ENCODE measurements at regions not wholly inside any gene's neighbourhood (a gene's known extent, or its start where the extent isn't known, plus 50 kb on each side); places are given as distances from the start of the nearest gene placed in this dataset.
"Not testable (repeated sequence)": the region's sequence is repeated elsewhere in the genome, so short reads cannot be mapped to it uniquely, and the experiment has no call there.

- no peak for DNase-seq (ENCODE audit: low read depth, low spot score)
Measured at GRCh38 chr4:174010547-174010946, 272.9 kb downstream of the FBXO8 start.

DNA sequence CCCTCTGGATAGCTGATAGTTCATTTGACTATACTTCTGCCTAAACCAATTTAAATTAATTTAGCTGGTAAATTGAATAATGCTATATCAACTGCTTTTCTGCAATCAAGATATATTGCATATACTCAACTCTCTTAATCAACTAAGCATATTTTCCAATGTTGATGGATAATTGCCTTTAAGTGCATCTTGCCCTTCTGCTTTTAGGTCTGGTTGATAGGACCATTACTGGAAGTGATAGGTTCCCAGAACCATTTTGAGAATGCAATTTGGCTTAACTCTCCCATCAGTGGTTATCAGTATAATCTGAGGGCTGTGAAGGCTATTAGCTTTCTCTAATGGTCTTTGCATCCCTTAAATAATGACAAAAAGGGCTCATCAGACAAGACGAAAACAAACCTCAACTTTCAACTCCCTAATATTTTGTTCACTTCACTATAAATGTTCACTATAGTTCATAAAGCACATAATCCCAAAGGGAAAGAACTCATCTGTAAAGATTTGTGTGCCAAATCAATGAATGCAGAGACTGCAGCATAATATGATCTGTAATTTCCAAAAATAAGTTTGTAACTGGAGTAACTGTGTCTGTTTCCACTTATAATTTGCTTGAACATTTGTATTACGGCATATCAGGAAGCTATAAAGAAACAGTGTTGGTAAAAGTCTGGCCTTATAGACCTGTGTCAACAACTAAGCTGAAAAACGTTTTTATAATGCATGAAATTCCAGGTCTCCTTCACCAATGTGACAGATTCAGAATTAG lies 273.6 kb downstream of the FBXO8 start:
- no peak for DNase-seq (ENCODE audit: low read depth, low spot score)

DNA sequence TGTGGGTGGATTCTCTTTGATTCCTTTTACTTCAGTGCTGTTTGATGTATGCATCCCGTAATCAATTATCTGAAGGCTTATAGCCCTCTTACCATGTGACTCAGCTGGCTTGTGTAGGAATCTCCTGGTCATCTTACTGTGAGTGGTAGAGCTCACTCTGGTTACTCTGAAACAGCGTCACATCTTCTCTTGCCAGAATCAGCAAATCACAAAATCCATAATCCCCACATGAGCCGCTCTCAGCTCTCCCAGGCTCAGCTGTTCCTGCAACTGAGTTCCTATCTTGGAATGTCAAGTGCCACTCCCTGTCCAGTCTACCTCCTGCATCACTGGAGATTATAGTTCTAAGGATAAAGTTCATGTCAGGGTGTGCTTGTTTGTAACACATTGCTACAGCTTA lies 278.0 kb downstream of the FBXO8 start:
- DNase-seq (ENCODE audit: low read depth, low spot score): no peak

DNA sequence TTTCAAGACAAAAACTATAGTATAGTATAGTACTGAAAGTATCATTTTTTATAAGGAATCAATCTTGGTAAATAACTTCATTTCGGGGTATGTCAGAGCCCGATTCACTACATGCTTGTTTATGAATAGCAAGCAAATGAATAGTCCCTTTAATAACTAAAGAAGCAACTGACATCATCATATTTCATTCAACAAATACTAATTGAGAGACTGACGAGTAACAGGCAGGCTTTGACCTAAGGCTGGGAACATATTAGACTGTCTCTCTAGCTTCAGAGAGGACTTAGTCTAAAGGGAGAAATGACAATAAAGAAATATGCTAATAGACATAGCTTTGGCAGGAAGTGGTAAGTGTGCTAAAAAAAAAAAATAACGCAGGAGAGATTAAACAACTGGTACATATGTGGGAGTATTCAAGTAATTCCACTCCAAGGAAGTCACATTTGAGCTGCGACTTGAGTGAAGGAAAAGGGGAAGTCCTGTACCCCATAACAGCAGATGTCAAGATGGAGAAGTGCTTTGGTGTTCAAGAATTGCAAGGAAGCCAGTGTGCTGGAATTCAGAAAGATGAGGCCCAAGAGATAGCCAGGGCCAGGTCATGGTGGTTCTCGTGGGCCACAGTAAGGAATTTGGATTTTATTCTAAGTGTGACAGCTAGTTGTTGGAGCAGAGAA lies 284.9 kb downstream of the FBXO8 start:
- DNase-seq (ENCODE audit: low read depth, low spot score): no peak

- DNase-seq (ENCODE audit: low read depth, low spot score): not testable (repeated sequence)
Measured at GRCh38 chr4:173995779-173996178, 287.7 kb downstream of the FBXO8 start.

DNA sequence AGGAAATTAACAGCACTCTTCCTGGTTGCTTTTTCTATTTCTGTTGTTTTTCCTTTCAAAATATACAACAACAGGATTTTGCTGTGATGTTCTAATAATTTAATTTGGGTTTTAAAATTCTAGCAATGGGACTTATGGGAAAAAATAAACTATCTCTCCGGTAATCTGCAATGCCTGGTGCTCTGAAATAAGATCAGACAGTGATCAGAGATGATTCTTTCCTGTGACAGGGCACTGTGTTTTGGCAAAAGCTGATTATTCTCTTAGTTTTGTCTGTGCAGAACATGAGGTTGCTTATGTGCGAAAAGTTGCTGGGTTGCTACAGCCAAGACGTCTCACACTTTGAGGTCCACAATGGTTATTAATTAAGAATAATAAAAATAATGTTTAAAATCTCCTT lies 291.7 kb downstream of the FBXO8 start:
- DNase-seq (ENCODE audit: low read depth, low spot score): no peak

GRCh38 chr4:173991316-173991715 lies 292.2 kb downstream of the FBXO8 start:
- no peak for DNase-seq (ENCODE audit: low read depth, low spot score)

GRCh38 chr4:173990869-173991210 lies 292.6 kb downstream of the FBXO8 start:
- no peak for DNase-seq (ENCODE audit: low read depth, low spot score)

DNA sequence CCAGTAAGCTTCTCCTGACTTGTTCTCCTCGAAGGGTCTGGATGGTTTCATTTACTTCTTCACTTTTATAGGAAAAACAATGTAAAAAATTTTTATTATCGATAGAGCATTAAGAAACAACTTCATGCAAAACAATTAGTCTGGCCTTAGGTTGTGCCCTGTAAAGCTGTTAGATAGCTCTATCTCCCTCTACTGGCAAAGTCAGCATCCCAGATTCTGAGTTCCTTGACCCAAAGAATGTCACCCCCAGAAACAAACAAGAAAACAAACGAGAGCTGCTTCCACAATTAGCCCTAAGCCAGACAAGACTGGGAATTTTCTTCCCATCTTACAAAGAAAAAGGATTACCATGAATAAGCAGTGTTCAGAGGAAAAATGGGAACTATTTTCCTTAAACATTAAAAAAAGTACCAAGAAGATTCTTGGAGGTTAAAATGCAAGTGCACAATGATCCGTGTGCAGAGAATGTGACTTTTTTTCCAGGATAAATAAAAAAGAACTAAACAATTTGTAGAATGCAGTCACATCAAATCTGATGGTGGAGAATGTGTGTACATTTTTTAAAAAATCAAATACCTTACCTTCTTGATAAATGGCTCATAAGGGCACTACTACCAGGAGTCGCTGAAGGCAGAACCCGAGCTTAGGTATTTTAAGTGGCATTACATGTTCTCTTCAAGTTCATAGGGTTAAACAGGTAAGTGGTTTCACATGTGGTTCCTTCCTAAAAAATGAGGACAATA lies 293.2 kb downstream of the FBXO8 start:
- DNase-seq (ENCODE audit: low read depth, low spot score): peak; percentile 9

- DNase-seq (ENCODE audit: low read depth, low spot score): not testable (repeated sequence)
Measured at GRCh38 chr4:173963523-173963922, 319.9 kb downstream of the FBXO8 start.

DNA sequence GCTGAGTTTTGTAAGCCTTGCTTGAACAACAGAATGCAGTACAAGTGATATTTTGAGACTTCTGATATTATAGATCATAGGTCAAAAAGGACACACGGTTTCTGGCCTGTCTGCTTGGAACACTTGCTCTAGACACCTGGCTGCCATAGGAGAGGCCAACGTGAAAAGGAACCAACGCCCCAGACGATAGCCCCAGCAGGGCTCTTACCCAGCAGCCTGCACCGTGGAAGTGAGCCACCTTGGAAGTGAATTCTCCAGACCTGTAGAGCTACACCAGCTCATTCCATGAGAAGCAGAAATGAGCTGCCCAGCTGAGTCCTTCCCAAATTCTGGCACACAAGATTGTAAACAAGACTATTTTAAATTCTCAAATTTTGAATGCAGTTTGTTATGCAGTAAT lies 323.1 kb downstream of the FBXO8 start:
- DNase-seq (ENCODE audit: low read depth, low spot score): no peak

DNA sequence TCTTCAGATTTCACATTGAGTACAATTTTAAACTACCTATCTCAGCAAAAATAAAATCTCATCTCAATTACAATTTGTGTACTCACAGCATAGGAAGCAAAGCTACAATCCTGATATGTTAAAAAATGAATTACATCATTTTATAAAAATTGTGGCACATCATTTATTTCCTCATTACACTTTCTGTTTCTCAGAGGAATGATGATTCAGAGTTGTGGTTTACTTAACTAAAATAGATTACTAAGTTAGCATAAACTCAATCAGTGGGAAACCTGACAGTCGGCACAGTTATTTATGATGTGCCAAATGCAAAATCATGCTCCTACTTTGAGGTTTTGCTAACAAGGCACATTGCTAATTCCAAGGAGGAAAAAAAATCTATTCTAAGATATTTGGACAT lies 325.0 kb downstream of the FBXO8 start:
- no peak for DNase-seq (ENCODE audit: low read depth, low spot score)

DNA sequence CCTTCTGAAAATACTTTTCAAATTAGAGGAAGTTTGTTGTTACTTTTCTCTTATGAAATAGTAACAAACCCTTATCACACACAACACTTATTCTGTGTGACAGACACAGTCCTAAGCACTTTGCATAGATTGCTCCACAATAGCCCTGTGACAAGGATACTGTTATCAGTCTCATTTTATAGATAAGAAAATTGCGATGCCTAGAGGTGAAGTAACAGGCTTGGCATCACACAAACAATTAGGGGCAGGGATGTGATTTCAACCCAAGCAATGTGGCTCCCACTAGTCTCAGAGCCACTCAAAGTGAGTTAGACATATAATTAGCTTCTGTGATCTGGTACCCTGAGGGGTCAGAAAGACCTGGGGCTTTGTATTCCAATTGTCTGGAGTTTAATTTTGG lies 339.9 kb downstream of the FBXO8 start:
- no peak for DNase-seq (ENCODE audit: low read depth, low spot score)

DNA sequence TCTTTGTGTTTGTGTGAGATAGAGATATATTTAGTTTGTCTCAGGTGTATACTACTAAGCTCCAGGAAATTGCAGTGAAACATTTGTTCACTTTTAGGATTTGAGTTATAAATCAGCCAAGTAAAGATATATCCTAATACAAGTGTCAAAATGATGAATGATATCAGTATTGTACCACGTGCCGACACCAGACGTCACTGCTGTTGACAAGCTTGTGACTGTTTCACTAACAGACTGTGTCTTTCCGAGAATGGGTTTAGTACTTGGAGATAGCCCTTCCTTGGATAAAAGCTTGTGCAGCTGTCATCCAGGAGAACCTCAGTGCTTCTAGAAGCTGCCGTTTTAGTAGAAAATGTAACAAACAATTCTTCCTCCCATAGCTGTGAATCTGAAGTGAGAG lies 343.3 kb downstream of the FBXO8 start:
- no peak for DNase-seq (ENCODE audit: low read depth, low spot score)

DNA sequence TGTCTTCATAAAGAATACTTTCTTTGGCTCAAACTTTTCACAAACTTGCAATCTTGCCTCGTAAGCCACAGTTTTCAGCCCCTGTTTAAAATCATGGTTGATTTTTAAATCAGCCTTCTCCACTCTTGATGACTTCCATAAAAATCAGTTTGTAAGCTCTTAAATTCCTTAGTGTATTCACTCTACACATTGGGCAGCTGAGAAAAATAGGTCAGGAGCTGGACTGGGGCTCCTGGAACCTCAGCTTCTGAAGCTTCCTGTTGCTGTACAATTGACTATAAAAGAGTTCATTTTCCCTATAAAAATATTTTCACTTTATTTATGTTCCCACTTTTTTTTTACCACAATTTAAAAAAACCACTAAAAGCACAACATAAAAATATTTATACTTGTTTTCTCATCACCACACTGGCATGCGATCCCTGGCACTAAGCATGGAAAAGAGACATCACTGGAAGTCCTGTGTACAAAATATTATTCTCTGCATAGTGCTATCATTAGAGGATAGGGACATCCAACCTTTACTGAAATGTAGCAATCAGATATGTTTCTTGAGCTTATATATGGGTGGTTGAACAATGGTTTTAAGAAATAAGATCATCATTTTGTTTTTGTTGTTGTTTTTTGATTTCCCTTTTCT lies 345.7 kb downstream of the FBXO8 start:
- no peak for DNase-seq (ENCODE audit: low read depth, low spot score)

- no peak for DNase-seq (ENCODE audit: low read depth, low spot score)
Measured at GRCh38 chr4:173936861-173937260, 346.6 kb downstream of the FBXO8 start.

DNA sequence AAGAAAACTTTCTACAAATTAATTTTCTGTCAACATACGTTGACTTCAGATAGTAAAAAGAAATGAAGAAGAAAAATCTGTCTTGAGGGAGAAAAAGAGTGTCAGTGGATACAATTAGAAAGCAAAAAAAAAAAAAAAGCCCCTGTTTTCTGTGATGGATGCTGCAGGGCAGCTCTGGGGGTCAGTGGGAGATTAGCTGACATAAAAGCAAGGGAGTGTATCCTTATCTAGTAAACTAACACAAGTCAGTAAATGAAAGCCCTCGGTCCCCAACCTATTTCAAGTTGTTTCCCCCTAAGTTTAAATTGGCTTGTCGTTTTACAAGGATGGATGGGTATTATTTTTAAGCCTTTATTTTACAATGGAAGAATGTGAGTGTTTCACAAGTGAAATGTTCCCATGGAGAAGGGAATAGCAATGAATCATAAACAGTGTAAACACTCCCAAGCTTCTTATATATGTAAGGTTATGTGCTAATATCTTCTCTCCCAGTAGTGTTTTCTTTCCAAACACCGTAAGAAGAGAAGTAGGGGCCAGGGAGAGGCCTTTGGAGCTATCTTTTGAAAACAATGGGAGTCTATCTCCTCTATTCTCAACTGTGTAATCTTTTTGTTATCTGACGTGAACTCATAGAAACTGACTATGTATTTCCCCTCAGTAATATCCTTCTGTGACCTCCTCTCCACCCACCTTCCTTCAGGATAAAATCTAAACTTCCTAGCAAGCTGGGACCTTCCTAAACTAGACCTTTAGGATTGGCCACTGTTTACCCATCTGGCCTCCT lies 347.7 kb downstream of the FBXO8 start:
- DNase-seq (ENCODE audit: low read depth, low spot score): no peak

DNA sequence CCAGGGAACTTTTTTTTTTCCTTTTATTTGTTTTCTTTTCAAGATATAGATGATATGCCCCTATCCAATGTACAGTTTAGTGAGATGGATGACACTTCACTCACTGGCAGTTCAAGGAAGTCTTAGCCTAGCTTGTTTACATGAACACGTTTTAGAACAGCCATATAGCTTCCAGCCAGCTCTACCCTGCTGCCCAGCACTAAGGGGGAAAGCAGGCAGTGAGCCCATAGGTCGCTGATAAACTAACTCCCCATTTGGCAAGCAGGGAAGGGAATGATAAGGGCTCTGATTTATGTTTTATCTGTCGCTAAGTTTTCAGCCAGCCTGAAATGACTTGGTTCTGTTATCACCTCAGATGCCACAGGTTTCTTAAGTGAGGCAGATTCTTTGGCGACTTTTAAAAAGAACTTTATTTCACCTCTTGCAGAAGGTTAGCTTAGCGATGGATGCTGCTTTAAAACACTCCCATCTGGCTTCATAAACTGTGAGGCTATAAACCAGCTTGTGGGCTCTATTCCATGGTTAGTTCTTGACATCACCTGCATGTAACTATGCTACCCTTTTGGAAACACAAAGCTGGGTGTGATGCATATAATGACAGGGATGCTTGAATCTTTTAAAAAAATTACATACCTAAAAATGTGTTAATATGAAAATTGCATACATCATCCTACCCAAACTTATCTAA lies 348.4 kb downstream of the FBXO8 start:
- no peak for DNase-seq (ENCODE audit: low read depth, low spot score)

GRCh38 chr4:173934201-173934600 lies 349.3 kb downstream of the FBXO8 start:
- no peak for DNase-seq (ENCODE audit: low read depth, low spot score)

- no peak for DNase-seq (ENCODE audit: low read depth, low spot score)
Measured at GRCh38 chr4:173932701-173933100, 350.8 kb downstream of the FBXO8 start.
